ENCODE measurements at regions not wholly inside any gene's neighbourhood (a gene's known extent, or its start where the extent isn't known, plus 50 kb on each side); places are given as distances from the start of the nearest gene placed in this dataset.

DNA sequence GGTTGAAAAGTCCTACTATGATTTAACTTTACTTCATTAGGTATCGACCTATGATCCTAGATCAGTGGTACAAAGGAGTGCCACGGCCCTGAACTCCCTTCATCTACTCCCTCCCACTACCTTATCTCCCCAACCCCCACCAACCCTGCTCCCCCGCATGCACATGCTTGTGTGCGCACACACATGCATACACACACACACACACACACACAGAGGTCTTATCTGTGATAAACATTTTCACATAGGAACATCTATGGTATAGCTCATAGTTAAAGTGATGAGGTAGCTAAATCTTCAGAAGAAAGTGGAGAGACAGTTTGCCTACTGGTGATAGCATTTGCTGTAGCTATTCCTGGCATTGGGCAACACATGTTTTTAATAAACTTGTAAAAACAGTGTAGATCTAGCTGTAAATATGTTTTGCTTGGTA lies 471.3 kb downstream of the ZEB2 start:
- TF ChIP-seq, protein P1, sequence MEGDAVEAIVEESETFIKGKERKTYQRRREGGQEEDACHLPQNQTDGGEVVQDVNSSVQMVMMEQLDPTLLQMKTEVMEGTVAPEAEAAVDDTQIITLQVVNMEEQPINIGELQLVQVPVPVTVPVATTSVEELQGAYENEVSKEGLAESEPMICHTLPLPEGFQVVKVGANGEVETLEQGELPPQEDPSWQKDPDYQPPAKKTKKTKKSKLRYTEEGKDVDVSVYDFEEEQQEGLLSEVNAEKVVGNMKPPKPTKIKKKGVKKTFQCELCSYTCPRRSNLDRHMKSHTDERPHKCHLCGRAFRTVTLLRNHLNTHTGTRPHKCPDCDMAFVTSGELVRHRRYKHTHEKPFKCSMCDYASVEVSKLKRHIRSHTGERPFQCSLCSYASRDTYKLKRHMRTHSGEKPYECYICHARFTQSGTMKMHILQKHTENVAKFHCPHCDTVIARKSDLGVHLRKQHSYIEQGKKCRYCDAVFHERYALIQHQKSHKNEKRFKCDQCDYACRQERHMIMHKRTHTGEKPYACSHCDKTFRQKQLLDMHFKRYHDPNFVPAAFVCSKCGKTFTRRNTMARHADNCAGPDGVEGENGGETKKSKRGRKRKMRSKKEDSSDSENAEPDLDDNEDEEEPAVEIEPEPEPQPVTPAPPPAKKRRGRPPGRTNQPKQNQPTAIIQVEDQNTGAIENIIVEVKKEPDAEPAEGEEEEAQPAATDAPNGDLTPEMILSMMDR (IDR thresholded peaks at IDR 0.05) = no peak

DNA sequence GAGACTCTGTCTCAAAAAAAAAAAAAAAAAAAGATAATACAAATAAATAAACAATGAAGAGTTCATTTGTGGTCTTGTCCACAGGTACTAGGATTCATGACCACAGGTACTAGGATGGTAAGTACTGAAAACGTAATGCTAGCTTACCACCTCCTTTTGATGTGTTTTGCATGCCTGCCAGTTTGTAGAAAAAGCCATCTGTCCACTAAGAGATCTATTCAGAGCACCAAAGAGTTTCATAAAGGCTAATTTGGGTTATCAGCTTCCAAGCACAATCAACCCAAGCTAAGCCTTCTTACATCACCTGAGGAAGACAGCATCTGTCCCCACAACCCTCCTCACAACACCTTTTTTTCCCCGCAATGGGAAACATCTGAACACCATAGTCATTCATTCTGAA lies 477.2 kb downstream of the ZEB2 start:
- TF ChIP-seq, protein P1 (IDR thresholded peaks at IDR 0.05) = no peak

DNA sequence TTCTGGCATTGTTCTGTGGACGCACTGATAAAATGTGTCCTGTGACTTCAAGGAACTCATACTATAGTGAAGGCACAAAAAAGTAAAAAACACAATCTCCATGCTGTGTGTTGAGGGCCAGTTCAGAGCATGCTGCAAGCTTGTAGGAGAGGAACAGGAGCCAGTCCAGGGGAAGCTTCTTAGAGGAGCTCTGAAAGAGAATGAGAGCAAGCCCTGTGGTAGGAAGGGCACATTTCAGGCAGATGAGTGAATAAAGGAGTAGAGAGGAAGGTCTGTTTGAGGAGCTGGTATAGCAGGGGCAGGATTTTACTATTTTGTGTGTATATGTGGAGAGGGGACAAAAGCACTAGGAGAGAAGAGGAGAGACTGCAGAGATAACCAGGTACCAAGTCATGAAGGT lies 478.3 kb downstream of the ZEB2 start:
- TF ChIP-seq, protein P1 (IDR thresholded peaks at IDR 0.05) = no peak

DNA sequence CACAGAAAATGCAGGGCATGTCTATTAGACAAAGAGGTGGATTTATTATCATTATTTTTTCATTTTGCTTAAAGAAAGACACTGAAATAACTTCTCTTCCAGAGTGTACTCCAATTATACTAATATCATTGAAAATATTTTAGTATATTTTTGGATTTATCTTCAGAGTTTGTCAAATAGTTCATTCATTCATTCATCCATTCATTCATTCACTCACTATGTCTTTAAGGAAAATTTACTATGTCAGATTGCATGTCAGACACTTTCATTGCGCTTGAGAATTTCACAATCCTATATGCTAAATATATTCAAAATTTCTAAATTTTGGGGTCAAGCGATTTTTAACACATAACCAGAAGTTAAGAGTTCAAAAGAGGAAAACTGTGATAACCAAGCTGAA lies 479.1 kb downstream of the ZEB2 start:
- TF ChIP-seq, protein P1 (IDR thresholded peaks at IDR 0.05) = no peak

DNA sequence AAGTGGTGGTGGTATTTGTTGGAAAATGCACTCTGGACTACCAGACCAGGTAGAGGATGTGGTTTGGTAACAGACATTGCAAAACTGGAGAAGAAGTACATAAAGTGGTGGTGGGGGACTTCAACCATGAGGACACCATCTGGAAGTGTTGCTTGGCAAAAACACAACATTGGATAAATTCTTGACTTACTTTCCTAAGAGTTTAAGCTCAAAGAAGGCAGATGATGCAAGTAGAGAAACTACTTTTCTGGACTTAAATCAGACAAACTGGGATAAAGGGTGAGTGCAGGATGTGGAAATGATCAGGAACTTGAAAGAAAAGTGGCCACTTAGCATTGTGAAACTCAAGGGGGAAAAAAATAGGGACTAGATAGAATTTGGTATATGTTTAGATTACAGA lies 487.4 kb downstream of the ZEB2 start:
- TF ChIP-seq, protein P1 (IDR thresholded peaks at IDR 0.05) = no peak

DNA sequence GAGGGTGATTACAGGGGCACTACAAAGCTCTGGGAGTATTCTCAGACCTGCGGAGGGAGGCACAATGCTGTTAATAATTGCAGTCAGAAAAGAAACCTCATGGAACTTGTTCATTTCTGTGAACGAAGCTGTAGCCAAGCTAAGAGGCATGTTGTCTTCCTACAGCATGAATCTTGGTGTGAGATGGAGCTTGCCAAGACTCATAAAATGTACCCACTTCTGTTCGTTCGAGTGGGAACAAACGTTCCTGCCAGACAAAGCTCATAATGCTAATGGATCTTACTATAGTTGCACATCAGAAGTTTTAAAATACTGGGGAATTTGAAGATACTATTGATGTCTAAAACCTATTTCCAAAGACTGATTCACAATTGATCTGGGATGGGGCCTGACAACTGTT lies 489.1 kb downstream of the ZEB2 start:
- TF ChIP-seq, protein P1 (IDR thresholded peaks at IDR 0.05) = no peak

DNA sequence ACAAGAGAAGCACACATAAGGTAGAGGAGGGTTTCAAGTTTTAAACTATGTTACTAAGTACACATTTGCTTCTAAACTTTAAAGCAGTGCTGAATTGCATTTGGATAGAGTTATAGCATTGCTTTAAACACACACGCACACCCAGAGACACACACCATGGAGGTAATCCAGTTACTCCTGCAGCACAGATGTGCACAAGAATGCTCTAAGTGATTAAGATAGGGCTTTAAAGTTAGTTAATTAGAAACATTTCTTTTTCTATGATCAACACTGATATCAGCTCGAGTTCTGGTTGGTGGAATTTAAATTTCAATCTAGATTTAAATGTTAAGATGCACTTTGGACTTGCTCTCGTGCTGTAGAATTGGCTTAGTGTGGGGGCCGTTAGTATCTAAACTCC lies 492.3 kb downstream of the ZEB2 start:
- TF ChIP-seq, protein P1 (IDR thresholded peaks at IDR 0.05) = no peak

DNA sequence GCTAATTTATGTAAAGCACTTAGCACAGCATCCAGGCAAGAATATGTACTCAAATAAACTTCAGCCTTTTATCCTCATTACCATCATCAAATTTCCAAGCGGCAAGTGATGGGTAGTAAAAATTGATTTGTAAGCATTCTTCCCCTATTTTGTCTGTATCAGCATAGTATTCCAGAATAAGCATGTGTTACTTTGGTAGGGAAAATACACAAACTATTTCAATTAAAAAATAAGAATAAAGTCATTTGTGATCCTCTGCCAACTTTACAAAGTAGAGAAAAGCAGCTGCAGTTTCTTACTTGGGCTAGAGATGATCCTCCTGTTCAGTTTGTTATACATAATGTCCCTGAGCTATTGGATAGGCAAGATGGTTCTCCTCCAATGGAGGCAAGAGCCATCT lies 493.2 kb downstream of the ZEB2 start:
- TF ChIP-seq, protein P1 (IDR thresholded peaks at IDR 0.05) = no peak
